ENCODE measurements at regions not wholly inside any gene's neighbourhood (a gene's known extent, or its start where the extent isn't known, plus 50 kb on each side); places are given as distances from the start of the nearest gene placed in this dataset.
"Not testable (repeated sequence)": the region's sequence is repeated elsewhere in the genome, so short reads cannot be mapped to it uniquely, and the experiment has no call there.

- not testable (repeated sequence) for DNase-seq (ENCODE audit: low read depth in 2 of 2)
Observed at GRCh38 chr5:52156809-52157208, 630.9 kb upstream of the ITGA1 start.

GRCh38 chr5:52165806-52166205 is 621.9 kb upstream of the ITGA1 start:
- DNase-seq (ENCODE audit: low read depth in 2 of 2), result not testable (repeated sequence)

DNA sequence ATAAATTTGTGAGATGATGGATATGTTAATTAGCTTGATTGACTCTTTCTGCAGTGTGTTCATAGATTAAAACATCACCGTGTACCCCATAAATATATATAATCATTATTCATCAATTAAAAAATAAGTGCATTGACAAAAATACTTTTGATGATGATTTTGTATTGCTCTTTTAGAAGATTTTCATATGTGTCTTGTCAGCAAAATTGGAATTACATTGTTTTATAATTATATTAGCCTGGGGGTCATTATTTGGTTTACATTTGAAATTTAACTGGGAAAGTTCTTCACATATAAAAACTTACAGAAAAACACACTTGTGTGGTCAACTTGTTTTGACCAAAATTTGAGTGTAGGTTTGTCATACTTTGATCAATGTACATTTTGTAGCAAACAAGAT is 614.6 kb upstream of the ITGA1 start:
- DNase-seq (ENCODE audit: low read depth in 2 of 2), result no peak

GRCh38 chr5:52177193-52177592 is 610.5 kb upstream of the ITGA1 start:
- no peak for DNase-seq (ENCODE audit: low read depth in 2 of 2)

GRCh38 chr5:52181403-52181802 is 606.3 kb upstream of the ITGA1 start:
- DNase-seq (ENCODE audit: low read depth in 2 of 2), result no peak

GRCh38 chr5:52190737-52191136 is 597.0 kb upstream of the ITGA1 start:
- DNase-seq (ENCODE audit: low read depth in 2 of 2), result no peak

DNA sequence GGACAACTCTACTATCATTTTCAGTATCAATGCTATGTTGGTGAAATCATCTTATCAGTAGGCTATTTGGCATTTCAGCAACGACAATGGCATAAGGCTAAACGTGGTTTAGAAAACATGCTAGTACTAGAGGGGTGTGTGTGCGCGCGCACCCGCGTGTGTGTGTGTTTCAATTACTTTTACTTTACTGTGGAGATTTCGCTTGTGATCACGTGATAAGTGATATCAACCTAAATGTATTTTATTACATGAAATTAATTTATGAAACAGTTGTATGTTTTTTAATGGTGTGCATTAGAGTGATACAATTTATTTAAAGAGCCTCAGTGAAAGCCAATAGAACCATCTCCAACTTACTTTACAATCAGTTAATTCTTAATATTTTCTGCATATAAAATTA is 587.9 kb upstream of the ITGA1 start:
- no peak for DNase-seq (ENCODE audit: low read depth in 2 of 2)

DNA sequence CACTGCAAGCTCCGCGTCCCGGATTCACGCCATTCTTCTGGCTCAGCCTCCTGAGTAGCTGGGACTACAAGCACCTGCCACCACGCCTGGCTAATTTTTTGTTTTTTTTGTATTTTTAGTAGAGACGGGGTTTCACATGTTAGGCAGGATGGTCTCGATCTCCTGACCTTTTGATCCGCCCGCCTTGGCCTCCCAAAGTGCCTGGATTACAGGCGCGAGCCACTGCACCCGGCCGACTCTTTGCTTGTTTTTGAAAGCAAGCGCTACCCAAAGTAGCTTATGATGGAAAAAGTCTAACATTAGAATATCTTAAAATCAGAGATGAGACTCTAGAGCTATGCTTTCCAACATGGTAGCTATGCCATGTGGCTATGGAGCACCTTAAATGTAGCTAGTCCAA is 585.5 kb upstream of the ITGA1 start:
- no peak for DNase-seq (ENCODE audit: low read depth in 2 of 2)

- no peak for DNase-seq (ENCODE audit: low read depth in 2 of 2)
Observed at GRCh38 chr5:52204310-52204709, 583.4 kb upstream of the ITGA1 start.
